ENCODE measurements at regions not wholly inside any gene's neighbourhood (a gene's known extent, or its start where the extent isn't known, plus 50 kb on each side); places are given as distances from the start of the nearest gene placed in this dataset.
"Not testable (repeated sequence)": the region's sequence is repeated elsewhere in the genome, so short reads cannot be mapped to it uniquely, and the experiment has no call there.

DNA sequence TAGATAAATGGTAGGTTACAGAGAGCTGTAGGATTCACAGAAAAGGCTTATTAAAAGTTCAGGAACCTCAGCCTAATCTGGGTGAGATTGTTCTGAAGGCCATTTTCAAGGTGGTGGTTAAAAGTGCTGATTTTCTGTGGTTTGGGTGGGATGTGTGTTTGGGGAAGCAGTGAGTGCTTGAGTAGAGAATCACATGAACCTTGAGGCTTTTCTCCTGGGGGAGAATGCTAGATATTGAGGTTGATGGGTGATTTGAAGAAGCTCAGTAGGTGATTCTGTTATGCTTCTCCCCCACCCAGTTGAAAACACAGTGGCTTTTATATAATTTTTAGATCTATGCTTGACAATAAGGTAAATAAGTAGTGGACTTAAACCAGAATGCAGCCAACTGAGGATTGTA, 420.9 kb downstream of the PCNX1 start:
- DNase-seq (ENCODE audit: low read depth) = no peak

DNA sequence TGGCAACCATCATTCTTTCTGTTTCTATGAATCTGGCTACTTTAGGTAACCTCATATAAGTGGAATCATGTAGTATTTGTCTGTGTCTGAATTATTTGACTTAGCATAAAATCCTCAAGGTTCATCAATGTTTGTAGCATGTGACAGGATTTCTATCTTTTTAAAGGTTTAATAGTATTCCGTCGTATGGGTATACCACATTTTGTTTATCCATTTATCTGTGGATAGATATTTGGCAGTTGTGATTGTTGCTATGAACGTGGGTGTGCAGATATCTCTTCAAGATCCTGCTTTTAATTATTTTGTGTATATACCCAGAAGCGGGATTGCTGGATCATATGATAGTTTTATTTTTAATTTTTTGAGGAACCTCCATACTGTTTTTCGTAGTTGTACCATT, 421.7 kb downstream of the PCNX1 start:
- DNase-seq (ENCODE audit: low read depth) = no peak

DNA sequence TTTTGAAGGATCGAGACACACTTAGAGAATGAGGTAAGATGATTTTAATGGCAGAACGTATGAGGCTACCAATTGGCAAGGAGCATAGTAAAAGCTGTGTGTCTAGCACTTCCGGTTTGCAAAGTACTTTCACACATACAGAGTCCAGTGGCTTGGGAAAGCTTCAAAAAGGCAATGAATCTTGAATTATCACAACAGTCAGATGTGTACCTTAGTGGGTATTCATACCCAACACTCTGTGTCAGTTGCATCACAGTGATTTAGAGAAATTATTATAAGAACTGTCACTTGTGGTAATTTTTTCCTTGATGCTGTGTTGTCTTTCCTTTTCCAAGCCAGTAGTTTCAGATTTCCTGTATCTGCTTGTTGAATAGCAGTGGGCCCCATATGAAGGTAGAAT, 424.1 kb downstream of the PCNX1 start:
- DNase-seq (ENCODE audit: low read depth) = no peak

DNA sequence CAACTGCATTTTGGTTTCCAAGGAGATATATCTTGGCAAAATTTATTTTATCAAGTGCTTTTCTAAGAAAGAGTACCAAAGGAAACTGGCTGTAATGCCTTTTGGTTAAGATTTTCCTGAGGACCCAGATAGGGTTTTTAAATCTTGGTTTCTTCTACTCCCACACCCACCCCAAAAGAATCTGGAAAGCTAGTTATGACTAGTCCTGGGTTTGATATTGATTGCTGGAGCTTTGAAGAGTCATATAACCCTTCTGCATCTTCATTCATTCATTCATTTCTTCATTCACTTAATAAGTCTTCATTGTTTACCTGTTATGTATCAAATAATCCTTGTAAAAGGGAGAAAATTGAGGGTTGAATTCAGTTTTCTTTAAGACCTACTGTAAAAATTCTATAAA, 425.2 kb downstream of the PCNX1 start:
- DNase-seq (ENCODE audit: low read depth) = no peak

DNA sequence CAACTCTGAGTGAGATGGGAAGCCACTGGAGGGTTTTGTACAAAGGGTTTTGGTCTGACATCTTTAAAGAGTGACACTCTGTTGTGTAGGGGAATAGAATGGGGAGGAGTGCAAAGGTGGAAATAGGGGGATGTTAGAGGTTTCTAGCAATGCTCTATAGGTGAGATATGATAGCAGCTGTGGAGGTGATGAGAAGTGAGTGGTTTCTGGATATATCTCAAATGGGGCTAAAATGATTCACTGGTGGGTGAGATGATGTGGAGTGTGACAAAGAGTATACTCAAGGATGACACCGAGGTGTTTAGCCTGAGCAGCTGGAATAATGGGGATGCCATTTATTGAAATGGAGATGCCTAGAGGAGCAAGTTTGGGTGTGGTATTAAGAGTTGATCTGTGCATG, 426.4 kb downstream of the PCNX1 start:
- no peak for DNase-seq (ENCODE audit: low read depth)

DNA sequence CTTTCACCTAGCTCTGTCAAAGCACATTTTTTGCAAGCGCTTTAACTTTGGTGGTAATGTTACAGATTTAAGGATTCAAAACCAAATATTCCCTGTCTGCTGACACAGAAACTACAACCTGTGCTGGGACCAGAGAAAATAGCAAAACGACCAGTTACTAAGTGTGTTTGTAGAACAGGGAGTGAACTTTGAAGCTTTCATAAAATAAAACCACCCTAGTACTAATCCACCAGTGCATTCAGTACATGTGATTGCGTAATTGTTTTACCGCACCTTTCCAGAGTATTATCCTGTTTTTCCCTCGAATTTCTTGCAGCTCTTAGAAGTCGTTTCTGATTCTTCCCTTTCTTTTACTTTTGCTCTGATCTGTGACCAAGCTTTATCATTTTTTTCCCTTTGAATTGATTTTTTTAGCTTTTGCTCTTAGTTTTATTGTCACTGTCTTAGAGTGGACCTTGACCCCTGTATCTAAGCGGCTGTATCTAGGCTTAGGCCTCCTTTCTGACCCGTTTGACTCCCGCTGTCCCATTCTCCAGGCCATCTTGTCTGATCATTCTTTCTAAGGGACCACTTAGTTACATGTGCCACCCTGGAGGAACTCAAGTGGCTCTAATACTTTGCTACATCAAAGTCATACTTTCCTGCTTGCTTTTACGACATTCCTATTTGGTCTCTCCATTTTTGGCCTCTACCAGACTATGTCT, 429.4 kb downstream of the PCNX1 start:
- DNase-seq (ENCODE audit: low read depth) = no peak

DNA sequence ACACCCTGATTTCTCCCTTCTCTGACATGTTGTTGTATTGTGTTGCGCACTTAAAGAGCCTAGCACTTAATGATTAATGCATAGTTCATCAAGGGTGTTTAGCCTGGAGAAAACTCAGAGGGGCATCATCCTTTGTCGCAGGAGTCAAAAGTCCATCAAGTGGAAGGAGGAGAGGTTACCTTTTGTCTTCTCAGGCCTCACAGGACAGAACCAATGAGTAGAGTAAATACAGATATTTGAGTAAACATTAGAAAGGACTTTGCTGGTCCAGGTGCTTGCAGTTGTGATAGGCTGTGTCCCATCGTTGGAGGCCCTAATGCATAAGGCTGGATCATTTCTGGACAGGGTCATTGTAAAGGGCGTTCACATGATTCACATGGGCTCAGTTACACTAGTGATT, 430.9 kb downstream of the PCNX1 start:
- no peak for DNase-seq (ENCODE audit: low read depth)

DNA sequence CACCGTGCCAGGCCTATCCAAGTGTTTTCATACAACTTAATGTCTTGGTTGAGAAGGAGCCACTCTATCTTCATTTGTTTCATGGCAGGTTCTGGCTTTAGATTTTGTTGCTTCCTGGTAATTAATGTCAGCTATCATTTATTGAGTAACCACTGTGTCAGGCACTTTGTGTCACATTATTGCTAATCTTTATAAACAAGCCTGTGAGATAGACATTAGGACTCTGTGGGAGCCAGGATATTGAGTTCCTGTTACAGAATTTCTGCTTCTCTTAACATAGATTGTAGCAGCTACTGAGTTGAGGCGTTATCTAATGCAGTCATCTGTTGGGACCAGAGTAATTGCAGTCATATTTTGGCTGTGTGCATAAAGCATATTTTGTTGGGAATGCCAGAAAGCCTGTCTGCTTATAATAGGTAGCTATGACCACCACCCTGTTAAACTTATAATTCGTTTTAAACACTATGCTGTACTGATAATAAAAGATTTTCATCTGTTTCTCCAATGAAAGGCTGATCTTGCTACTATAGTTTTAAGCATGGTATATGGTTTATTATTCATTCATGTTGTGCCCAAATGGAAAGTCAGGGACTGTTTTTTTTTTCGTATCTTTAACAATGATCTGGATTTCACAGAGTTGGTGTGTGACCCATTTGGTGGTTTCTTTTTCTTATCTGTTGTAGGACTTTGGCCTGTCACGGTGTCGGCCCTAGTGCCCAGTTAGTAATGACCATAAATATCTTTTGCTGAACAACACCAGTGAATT, 432.6 kb downstream of the PCNX1 start:
- DNase-seq (ENCODE audit: low read depth) = no peak

DNA sequence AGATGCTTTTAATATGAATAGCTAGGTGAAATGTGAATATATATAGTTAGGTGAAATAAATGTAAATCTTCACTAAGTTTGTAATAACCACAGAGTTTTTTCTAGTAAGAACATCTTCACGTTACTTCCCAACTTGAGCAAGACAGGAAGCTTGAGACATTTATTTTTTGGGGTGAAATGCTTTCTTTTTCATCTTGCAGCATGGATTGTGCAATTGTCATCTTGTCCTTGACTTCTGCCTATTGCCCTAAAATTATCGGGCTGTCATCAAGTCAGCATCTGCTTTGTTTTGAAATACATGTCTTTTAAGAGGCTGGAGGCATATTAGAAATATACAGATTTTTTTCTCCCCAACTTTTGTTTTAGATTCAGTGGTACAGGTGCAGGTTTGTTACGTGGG, 433.9 kb downstream of the PCNX1 start:
- DNase-seq (ENCODE audit: low read depth) = no peak

DNA sequence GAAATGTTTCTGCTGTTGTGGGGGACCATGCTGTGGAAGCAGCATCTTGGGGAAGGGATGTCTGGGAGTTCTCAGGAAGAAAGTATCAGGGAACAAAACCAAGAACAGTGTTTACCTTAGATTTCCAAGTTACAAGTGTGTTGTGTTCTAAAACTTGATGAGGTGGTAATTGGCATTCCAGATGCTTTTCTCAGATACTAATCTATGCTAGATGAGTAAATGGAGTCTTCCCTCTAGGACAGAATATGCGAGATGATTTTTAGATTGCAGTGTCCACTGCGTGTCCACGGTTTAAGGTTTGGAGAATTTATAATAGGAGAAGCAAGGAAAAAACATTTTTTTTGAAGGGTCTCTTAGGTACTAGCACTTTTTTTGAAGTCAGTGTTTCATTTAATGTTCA, 436.5 kb downstream of the PCNX1 start:
- no peak for DNase-seq (ENCODE audit: low read depth)

DNA sequence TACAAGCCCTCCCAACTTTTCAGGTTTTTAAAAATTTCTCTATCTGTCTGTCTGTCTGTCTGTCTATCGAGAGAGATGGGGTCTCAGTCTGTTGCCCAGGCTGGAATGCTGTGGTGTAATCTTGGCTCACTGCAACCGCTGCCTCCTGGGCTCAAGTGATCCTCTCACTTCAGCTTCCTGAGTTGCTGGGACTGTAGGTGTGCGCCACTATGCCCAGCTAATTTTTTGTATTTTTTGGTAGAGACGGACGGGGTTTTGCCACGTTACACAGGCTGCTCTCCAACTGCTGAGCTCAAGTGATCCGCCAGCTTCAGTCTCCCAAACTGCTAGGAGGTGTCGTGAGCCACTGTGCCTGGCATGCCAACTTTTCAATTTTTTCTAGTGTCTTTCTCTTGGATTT, 437.2 kb downstream of the PCNX1 start:
- DNase-seq (ENCODE audit: low read depth) = no peak

DNA sequence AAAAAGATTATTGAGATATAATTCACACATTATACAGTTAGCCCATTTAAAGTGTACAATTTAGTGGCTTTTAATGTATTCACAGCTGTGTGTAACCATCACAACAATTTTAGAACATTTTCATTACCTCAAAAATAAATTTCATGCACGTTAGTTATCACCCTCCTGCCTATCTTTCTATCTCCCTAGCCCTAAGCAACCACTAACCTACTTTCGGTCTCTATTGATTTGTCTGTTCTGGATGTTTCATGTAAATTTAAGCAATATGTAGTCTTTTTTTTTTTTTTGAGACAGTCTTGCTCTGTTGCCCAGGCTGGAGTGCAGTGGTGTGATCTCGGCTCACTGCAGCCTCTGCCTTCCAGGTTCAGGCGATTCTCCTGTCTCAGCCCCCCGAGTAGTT, 439.4 kb downstream of the PCNX1 start:
- DNase-seq (ENCODE audit: low read depth) = no peak

DNA sequence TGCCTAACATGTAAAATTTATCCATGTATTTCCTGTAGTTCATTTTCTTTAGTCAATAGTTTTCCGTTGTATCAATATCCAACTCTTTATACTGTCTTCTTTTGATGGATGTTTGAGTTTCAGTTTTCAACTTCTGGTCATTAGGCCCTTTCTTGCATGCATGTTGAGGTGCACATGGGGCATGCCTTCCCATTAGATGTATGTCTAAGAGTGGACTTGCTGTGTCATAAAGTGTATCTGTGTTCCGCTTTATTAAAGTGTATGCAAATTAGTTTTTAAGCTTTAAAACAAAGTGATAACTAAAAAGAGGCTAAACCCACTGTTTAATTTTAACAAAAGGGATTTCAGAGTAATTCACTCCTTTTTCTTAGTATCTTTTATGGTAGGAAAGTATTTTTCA, 441.1 kb downstream of the PCNX1 start:
- DNase-seq (ENCODE audit: low read depth) = no peak

DNA sequence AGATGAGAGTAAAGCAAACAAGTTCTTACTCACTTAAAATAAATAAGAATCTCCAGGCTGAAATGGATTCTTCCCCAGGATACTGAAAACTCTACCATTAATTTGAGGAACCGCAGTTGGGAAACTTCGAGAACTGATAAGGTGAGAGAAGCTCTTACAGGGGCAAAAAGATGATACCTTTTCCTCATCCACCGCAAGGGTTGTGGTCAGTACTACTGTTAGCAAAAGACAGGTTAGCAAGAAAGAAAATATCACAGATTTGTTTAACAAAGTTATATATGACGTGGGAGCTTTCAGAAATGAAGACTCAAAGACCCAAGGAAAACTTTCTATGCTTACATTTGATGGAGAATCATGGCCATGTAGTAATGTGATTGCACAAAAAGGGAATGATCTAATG, 441.6 kb downstream of the PCNX1 start:
- DNase-seq (ENCODE audit: low read depth) = no peak

DNA sequence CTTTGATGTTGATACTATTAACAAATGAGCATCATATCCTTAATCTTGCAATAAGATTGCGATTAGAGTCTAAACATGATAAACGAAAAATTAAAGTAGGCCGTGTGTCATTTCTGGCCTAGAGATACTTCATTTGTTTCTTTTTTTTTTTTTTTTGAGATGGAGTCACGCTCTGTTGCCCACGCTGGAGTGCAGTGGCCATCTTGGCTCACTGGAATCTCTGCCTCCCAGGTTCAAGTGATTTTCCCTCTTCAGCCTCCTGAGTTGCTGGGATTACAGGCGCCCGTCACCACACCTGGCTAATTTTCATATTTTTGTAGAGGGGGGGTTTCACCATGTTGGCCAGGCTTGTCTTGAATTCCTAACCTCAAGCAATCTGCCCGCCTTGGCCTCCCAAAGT, 446.9 kb downstream of the PCNX1 start:
- DNase-seq (ENCODE audit: low read depth) = no peak

DNA sequence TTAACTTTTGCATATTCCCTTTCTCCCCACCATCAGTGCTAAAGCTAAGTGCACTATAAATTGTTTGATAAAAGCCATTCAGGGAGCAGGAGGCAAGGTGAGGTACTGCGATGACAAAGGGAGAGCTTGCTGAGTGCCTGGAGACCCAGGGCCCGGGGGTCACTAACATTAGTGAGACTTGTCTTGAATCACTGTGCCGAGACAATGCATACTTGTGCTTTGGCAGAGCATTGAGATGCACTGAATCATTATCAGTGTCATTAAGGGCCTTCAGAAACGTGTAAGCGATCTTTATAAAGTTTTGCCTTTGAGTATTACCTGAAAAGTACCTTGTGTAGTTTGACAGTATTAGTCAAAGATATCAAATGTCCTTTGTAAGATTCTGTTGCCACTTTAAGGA, 447.5 kb downstream of the PCNX1 start:
- DNase-seq (ENCODE audit: low read depth) = no peak

DNA sequence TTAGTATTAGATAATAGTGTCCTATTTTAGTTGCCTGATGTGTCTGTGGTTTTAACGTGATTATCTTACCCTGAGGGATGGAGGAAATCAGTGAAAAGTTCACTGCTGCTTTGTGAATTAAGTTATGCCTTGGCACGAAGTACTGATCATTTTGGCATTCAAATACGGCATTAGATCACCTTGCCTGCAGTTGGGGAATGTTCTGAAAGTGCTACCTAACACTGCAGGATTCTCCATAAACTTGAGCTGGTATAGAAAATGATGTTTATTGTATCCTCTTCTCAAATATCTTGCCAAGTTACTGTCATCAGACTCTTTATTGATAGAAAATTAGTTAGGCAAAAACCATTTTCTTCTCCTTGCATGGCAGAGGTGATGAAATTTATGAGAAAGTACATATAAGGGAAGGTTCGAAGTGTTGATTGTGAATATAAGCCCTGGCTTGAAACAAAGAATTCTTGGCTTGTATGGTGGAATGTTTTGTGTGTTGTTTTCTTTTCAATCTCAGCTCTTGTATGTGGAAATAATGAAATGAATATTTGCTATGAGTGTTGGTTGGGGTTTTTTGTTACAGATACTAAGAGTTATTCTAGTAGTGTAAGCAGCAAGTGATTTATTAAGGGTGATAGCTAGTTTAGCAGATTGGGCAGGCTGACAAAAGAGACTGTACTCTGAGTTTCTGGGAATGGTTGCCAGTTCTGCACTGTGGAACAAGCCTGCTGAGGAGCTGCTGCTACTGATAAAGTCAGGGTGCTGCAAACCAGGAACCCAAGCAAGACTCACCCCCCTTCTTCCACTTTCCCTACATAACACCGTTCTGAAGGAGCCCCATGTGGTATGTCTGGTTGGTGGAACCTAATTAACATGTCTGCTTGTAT, 448.3 kb downstream of the PCNX1 start:
- DNase-seq (ENCODE audit: low read depth) = peak; percentile 60

DNA sequence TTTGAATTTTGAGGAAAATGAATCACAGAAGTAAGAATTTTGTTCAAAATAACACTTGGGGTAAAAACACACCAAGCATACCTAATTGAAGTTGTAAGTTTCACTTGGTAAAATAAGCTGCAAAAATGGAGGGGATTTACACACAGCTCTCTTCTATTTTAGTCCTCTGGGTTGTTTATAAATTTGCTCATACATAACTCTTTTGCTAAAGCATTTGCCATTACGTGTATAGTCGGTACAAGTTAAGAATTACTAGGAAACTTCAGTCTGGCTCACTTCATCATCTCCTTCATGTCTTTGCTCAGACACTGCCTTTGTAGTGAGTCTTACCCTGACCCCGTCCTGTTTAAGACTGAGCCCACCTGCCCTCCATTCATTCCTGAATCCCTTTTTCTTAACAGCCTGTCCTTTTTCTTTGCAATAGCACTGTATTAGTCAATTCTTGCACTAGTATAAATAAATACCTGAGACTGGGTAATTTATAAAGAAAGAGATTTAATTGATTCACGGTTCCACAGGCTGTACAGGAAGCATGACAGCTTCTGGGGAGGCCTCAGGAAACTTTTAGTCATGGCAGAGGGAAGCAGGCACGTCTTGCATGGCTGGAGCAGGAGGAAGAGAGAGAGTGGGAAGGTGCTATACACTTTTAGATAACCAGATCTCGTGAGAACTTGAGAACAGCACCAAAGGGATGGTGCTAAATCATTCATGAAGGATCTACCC, 451.1 kb downstream of the PCNX1 start:
- no peak for DNase-seq (ENCODE audit: low read depth)

DNA sequence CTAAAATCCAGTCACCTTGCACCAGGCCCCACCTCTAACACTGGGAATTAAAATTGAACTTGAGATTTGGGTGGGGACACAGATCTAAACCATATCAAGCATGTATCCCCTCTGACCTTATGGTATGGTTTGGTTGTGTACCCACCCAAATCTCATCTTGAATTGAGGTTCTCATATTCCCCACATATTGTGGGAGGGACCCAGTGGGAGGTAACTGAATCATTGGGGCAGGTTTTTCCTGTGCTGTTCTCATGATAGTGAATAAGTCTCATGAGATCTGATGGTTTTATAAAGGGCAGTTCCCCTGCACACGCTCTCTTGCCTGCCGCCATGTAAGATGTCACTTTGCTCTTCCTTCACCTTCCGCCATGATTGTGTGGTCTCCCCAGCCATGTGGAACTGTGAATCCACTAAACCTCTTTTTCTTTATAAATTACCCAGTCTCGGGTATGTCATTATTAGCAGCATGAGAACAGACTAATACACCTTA, 451.7 kb downstream of the PCNX1 start:
- DNase-seq (ENCODE audit: low read depth) = not testable (repeated sequence)

DNA sequence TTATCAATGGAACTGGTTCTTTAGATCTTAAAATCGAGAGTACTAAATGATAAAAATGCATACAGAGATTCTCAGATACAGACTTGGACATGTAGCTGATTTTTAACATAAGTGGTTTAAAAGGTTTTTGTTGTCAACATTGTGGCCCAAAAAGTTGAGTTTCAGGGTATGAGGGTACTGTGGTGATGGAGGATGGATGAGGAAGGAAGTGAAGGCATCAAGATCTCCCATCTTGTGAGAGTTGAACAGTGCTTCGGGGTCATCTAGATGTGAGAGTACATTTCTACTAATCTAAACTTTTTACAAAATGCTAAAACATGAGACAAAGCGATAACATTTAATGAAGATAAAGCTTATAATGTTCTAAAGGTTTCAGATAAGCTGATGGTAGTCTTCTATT, 452.6 kb downstream of the PCNX1 start:
- no peak for DNase-seq (ENCODE audit: low read depth)

DNA sequence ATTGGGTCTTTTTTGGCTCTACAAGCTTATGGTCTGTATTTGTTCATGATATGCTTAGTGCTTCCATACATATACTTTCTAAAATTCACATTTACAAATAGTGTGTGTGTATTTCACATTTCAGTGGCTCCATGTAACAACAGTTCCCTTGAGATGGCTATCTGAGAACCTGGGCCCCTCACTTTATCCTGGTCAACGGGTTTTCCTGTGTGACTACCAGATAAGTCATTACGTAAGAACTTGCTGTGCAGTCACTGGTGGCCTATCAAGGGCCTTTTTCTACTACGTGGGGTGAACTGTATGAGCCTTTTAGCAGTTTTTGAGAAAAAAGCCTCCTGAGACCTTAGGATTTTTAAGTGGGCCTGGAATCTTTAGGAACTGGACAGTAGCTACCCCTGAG, 454.1 kb downstream of the PCNX1 start:
- no peak for DNase-seq (ENCODE audit: low read depth)

DNA sequence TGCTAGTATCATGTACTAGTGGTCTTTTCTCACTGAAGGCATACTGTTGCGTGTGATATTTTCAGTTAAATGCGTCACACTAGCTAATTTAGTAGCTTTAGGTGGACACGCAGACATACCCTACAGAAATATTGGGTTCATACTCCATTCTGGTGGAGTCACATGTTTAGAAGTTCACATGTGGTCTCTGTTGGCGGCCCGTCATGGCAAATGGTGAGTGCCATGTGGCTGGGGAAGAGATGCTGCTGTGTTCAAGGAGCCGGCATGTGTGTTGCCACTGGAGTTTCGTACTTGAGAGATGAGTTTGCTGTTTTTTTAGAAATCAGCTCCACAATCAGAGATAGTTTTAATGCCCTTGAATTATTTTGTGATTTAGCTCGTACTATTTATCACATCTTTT, 454.6 kb downstream of the PCNX1 start:
- DNase-seq (ENCODE audit: low read depth) = no peak
